PC-9 (cell line): ENCODE measurements at regions not wholly inside any gene's neighbourhood (a gene's known extent, or its start where the extent isn't known, plus 50 kb on each side); places are given as distances from the start of the nearest gene placed in this dataset.
"Not testable (repeated sequence)": the region's sequence is repeated elsewhere in the genome, so short reads cannot be mapped to it uniquely, and the experiment has no call there.

Source experiments
- EZH2 ChIP-seq: fragments of 200-600 bp; sonication (generic); IDR thresholded peaks from 2 replicates; pipeline ENCODE4 v1.8.0; 2017; ENCODE audit warnings: antibody characterized with exemption, low read depth
- TF ChIP-seq, protein P1 (sequence below): fragments of 200-600 bp; sonication (generic); conservative IDR thresholded peaks from 2 replicates; pipeline ENCODE4 v1.6.1; 2017; ENCODE audit warnings: mixed run types, antibody characterized with exemption, mild to moderate bottlenecking, moderate library complexity

- TF ChIP-seq, protein P1, sequence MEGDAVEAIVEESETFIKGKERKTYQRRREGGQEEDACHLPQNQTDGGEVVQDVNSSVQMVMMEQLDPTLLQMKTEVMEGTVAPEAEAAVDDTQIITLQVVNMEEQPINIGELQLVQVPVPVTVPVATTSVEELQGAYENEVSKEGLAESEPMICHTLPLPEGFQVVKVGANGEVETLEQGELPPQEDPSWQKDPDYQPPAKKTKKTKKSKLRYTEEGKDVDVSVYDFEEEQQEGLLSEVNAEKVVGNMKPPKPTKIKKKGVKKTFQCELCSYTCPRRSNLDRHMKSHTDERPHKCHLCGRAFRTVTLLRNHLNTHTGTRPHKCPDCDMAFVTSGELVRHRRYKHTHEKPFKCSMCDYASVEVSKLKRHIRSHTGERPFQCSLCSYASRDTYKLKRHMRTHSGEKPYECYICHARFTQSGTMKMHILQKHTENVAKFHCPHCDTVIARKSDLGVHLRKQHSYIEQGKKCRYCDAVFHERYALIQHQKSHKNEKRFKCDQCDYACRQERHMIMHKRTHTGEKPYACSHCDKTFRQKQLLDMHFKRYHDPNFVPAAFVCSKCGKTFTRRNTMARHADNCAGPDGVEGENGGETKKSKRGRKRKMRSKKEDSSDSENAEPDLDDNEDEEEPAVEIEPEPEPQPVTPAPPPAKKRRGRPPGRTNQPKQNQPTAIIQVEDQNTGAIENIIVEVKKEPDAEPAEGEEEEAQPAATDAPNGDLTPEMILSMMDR = not testable (repeated sequence)
- not testable (repeated sequence) for TF ChIP-seq EZH2
Measured at GRCh38 chr17:62139690-62140354, 74.7 kb upstream of the MED13 start.
